GM12872 (cell line): ENCODE measurements at regions not wholly inside any gene's neighbourhood (a gene's known extent, or its start where the extent isn't known, plus 50 kb on each side); places are given as distances from the start of the nearest gene placed in this dataset.

Experiments
- TF ChIP-seq, protein P1 (sequence below): IDR thresholded peaks from 3 replicates; pipeline ENCODE4 v1.5.1; 2011; ENCODE audit warnings: low read depth, mild to moderate bottlenecking, low read length, moderate library complexity; ENCODE audit not compliant: insufficient read depth

DNA sequence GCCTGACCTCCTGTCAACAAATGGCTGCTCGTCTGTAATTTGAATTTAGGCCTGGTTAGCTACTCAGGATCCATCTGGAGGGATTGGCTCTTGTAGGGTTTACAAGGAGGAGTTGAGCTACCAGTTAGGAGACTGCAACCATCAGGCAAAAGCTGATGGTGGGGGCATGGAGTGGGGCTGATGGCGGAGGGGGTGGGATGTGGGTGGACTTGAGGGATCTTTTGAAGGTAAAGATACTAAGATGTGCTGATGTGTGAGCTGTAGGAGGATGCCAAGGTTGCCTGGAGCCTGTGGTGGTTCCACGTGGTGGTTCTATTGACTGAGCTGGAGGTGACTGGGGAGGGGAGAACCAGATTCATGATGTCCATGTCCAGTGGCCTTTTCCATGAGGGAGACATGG is 240.7 kb downstream of the LPIN1 start:
- TF ChIP-seq, protein P1, sequence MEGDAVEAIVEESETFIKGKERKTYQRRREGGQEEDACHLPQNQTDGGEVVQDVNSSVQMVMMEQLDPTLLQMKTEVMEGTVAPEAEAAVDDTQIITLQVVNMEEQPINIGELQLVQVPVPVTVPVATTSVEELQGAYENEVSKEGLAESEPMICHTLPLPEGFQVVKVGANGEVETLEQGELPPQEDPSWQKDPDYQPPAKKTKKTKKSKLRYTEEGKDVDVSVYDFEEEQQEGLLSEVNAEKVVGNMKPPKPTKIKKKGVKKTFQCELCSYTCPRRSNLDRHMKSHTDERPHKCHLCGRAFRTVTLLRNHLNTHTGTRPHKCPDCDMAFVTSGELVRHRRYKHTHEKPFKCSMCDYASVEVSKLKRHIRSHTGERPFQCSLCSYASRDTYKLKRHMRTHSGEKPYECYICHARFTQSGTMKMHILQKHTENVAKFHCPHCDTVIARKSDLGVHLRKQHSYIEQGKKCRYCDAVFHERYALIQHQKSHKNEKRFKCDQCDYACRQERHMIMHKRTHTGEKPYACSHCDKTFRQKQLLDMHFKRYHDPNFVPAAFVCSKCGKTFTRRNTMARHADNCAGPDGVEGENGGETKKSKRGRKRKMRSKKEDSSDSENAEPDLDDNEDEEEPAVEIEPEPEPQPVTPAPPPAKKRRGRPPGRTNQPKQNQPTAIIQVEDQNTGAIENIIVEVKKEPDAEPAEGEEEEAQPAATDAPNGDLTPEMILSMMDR, result no peak

DNA sequence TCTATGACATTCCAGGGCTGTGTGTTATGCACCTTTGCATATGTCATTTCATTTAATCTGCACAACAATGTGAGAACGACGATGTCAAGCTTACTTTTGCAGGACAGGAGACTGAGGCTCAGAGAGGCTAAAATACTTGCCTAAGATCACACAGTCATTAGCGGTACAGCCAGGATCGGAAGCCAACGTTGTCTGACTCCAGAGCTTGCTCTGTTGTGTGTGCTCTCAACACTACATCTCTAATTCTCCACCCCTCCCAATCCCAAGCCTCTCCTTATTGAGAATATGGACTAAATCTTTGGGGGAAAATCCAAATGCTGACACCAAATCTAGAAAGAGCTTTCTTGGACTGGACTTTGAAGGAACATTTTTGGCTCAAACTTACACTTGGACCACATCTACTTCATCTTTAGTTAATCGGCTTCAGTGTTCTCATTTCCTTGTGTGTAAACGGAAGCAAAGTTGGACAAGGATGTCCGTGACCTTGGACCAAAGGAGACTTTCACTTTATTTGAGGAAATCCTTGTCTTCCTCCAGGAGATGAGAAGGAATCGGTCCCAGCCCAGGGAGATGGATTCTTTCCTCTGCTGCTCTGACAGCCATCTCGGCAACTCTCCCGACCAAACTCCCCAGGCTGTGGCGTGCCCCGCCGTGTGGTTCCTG is 242.4 kb downstream of the LPIN1 start:
- TF ChIP-seq, protein P1, result no peak

DNA sequence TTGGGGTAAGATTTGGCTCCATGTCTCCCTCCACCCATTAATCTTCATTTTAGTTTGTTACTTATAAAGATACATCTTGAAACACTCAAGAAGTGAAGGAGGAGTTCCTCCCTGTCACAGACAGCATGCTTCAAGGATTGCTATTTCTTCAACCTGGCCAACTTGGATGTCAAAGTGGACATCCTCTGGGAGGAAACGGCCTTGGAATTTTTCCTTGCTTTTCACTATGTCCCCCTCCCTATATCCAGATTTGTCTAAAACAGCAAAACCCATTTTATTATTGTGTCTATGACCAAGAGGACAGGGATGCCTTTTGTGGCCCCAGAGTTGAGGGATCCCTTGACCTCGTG is 242.9 kb downstream of the LPIN1 start:
- TF ChIP-seq, protein P1, result no peak

DNA sequence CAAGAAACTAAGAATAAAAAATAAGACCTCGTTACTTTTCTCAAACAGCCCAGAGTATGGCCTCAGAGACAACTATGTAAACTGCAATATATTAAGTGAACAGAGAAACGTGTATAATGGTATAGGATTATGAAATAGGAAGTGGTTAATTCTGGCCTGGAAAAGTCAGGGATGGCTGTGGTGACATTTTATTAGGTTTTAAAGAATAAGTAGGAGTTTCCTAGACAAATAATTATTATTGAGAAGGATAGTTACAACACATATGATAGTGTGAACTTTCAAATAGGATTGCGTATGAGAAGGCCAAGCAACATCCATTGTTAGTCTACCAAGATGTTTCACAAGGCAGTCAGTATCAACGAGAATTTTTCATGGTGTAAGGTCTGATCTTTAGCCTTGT is 244.1 kb downstream of the LPIN1 start:
- TF ChIP-seq, protein P1, result no peak

DNA sequence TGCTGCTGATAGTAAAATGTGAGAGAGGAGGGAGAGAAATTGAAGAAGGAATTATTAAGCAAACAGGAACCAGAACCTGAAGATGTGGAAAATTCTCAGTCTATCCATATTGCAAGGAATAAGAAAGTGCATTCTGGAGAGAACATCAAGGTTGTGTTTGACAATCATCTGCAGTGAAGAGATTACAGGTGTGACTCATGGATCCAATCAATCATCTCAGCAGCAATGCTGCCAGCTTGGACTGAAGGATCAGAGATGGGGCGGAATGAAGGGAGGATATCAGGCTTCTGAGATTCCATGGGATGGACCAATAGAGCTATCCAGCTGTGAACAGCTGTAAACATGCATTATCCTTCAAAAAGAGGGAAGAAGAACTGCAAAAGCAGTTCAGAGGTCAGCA is 247.3 kb downstream of the LPIN1 start:
- TF ChIP-seq, protein P1, result no peak

DNA sequence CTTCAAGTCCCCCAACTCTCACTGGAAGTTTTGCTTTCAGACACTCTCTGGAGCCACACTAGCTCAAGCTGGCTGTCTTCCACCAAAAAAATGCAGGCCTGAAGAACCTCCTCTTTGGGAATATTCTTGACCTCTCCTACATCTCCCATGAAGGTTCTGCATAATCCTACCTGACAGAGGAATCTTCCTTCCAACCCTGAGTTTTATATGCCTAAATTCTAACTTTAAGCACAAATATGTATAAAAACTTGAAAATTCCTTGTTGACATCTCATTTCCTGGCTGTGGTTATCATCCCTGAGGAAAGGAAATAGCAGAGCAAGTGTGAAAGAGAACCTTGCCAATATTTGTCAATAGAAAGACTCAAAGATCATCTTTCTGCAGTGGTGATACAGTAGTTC is 249.0 kb downstream of the LPIN1 start:
- TF ChIP-seq, protein P1, result no peak

DNA sequence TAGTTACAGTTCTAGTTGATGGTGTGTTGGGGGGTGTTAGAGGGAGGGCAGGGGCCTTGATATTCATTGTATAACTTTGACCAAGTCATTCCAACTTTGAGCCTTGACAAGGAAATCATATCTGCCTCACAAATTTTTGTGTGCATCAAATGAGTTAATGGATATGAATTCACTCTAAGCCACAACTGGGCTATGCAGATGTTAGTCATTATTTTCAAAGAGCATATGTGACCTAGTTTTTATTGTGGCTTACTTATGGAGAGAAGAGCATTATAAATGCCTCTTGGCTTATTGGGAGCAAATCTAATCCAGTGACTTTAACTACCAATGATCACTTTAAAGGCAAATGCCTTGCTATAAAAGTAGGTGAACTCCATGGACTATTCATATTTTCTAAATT is 250.2 kb downstream of the LPIN1 start:
- TF ChIP-seq, protein P1, result no peak
